AG10803 (cell line): ENCODE measurements at regions not wholly inside any gene's neighbourhood (a gene's known extent, or its start where the extent isn't known, plus 50 kb on each side); places are given as distances from the start of the nearest gene placed in this dataset.
A peak's percentile ranks its signal among the peaks of the same experiment; 100 is the strongest.

Experiments
- DNase-seq: peaks from one replicate; pipeline ENCODE4 v3.0.0; 2010; ENCODE audit warnings: low read depth
- H3K4me3 ChIP-seq: 2 replicates; pipeline ENCODE4 v1.5.1; 2011; ENCODE audit warnings: mild to moderate bottlenecking, low read length, control low read depth
- TF ChIP-seq, protein P1 (sequence below): conservative IDR thresholded peaks from 2 replicates; pipeline ENCODE4 v1.5.1; 2011; ENCODE audit warnings: mild to moderate bottlenecking, low read length, control low read depth, inconsistent platforms

DNA sequence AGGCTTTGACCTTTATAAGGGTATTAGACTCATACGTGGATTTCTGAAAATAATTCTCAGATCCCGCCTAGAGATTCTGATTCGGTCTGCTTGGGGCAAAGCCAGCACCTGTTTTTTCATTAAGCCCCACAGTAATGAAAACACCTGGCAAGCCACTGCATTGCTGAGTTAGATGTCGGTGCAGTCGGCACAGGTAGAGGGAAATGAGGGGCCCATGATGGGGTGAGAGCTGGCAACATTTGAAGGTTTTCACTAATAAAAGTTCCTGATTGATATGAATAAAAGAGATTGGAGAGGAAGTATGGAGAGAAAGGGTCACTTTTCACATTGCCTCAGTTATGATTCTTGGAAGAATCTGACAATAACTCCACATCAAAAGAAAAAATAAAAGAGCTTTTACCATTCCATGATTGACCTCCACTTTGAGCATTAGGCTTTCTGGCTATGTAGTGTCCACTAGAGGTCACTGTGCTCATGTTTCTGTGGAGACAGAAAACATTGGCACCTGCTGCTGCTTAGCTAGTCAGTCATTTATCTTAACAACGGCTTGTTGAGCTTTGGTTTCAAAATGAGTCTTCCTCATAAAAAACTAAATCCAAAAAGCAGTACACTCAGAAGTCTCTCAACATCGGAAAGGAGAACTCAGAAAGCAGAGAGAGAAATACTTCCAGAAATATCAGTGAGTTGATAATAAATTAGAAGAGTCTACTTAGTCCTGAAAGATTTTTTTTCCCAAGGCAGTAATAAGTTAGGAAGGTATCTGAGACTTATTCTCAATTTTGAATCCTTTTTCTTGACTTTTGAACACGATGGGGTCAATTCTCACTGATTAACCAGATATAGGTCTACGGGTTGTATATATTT lies 53.3 kb upstream of the KLHL31 start:
- H3K4me3 ChIP-seq = no peak overlapping the region
- DNase-seq = peak; percentile 70
- TF ChIP-seq, protein P1, sequence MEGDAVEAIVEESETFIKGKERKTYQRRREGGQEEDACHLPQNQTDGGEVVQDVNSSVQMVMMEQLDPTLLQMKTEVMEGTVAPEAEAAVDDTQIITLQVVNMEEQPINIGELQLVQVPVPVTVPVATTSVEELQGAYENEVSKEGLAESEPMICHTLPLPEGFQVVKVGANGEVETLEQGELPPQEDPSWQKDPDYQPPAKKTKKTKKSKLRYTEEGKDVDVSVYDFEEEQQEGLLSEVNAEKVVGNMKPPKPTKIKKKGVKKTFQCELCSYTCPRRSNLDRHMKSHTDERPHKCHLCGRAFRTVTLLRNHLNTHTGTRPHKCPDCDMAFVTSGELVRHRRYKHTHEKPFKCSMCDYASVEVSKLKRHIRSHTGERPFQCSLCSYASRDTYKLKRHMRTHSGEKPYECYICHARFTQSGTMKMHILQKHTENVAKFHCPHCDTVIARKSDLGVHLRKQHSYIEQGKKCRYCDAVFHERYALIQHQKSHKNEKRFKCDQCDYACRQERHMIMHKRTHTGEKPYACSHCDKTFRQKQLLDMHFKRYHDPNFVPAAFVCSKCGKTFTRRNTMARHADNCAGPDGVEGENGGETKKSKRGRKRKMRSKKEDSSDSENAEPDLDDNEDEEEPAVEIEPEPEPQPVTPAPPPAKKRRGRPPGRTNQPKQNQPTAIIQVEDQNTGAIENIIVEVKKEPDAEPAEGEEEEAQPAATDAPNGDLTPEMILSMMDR = peak; percentile 87

DNA sequence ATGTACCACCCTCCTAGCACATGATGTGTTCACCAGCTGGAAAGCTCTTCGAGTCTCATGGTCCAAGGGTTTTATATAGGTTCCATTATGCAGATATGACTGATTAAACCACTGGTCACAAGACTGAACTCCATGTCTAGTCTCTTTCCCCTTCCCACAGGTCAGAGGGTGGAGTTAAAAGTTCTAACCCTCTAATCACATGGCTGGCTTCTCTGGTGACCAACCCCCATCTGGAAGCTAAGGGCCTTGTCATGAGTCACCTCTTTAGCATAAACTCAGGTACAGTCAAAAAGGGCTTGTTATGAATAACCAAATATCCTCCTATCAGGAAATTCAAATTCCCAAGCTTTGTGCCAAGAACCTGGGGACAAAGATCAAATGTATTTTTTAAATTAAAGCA lies 52.0 kb upstream of the KLHL31 start:
- DNase-seq = no peak
- TF ChIP-seq, protein P1 = no peak
- H3K4me3 ChIP-seq = no peak overlapping the region

DNA sequence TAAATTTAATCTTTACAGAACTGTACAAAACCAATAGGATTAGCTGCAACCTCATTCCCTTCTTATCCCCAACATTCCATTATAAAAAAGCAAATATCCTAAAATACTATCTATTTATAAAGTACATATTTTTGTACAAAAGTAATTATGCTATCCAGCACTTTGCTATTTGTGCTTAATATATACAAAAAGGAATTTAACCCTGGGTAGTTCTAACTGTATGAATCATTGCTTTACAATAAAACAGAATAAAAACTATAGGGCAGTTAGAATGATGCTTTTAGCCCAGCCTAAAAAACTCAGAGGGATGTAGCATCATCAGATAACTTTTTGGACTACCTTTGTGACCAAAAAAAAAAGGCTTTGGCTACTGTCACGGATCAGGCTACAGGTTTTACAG lies 49.9 kb upstream of the KLHL31 start:
- H3K4me3 ChIP-seq = no peak overlapping the region
- TF ChIP-seq, protein P1 = no peak
- DNase-seq = no peak
